PC-9 (cell line): ENCODE measurements at regions not wholly inside any gene's neighbourhood (a gene's known extent, or its start where the extent isn't known, plus 50 kb on each side); places are given as distances from the start of the nearest gene placed in this dataset.

Experiments
- EZH2 ChIP-seq: fragments of 200-600 bp; sonication (generic); IDR thresholded peaks from 2 replicates; pipeline ENCODE4 v1.8.0; 2017; ENCODE audit warnings: antibody characterized with exemption, low read depth
- TF ChIP-seq, protein P1 (sequence below): fragments of 200-600 bp; sonication (generic); conservative IDR thresholded peaks from 2 replicates; pipeline ENCODE4 v1.6.1; 2017; ENCODE audit warnings: mixed run types, antibody characterized with exemption, mild to moderate bottlenecking, moderate library complexity

DNA sequence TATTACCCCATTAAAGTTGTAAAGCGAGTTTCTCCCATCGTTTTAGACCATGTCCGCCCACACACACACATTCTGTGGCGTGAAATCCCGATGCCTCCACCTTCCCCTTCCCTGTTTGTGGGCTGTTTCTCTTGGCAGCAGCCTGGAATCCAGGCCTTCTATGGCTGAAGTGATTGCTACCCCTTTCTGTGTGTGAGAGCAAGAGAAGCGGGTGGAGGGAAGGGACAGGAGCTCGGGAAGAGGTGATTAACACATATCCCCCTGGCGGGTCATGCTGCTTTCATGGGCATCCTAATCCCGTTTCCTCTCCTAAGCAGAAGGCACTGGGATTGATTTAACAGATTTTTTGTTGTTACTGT lies 283.8 kb upstream of the RGMA start:
- TF ChIP-seq, protein P1, sequence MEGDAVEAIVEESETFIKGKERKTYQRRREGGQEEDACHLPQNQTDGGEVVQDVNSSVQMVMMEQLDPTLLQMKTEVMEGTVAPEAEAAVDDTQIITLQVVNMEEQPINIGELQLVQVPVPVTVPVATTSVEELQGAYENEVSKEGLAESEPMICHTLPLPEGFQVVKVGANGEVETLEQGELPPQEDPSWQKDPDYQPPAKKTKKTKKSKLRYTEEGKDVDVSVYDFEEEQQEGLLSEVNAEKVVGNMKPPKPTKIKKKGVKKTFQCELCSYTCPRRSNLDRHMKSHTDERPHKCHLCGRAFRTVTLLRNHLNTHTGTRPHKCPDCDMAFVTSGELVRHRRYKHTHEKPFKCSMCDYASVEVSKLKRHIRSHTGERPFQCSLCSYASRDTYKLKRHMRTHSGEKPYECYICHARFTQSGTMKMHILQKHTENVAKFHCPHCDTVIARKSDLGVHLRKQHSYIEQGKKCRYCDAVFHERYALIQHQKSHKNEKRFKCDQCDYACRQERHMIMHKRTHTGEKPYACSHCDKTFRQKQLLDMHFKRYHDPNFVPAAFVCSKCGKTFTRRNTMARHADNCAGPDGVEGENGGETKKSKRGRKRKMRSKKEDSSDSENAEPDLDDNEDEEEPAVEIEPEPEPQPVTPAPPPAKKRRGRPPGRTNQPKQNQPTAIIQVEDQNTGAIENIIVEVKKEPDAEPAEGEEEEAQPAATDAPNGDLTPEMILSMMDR: no peak
- TF ChIP-seq EZH2: no peak
